Skin of body (tissue), 1 donor: ENCODE measurements at regions not wholly inside any gene's neighbourhood (a gene's known extent, or its start where the extent isn't known, plus 50 kb on each side); places are given as distances from the start of the nearest gene placed in this dataset.
"Not testable (repeated sequence)": the region's sequence is repeated elsewhere in the genome, so short reads cannot be mapped to it uniquely, and the experiment has no call there.

Experiments
- DNase-seq: peaks from one replicate; lab custom pipeline; 2025; lab: John Stamatoyannopoulos, UW

GRCh38 chr13:22874839-22875238 is 305.9 kb upstream of the SGCG start:
- DNase-seq: no peak

GRCh38 chr13:22877421-22877820 is 303.4 kb upstream of the SGCG start:
- DNase-seq: no peak

- DNase-seq: no peak
Measured at GRCh38 chr13:22880741-22881720, 299.7 kb upstream of the SGCG start.

GRCh38 chr13:22881721-22882608 is 298.8 kb upstream of the SGCG start:
- DNase-seq: not testable (repeated sequence)

GRCh38 chr13:22883262-22883840 is 297.4 kb upstream of the SGCG start:
- no peak for DNase-seq

GRCh38 chr13:22883956-22884355 is 296.8 kb upstream of the SGCG start:
- no peak for DNase-seq

- not testable (repeated sequence) for DNase-seq
Measured at GRCh38 chr13:22886061-22886460, 294.7 kb upstream of the SGCG start.

- not testable (repeated sequence) for DNase-seq
Measured at GRCh38 chr13:22889376-22889775, 291.4 kb upstream of the SGCG start.

GRCh38 chr13:22893204-22893603 is 287.6 kb upstream of the SGCG start:
- DNase-seq: no peak

GRCh38 chr13:22893777-22894176 is 287.0 kb upstream of the SGCG start:
- no peak for DNase-seq

- DNase-seq: no peak
Measured at GRCh38 chr13:22897571-22898314, 283.0 kb upstream of the SGCG start.

- not testable (repeated sequence) for DNase-seq
Measured at GRCh38 chr13:22900416-22900951, 280.3 kb upstream of the SGCG start.

- no peak for DNase-seq
Measured at GRCh38 chr13:22903301-22903700, 277.5 kb upstream of the SGCG start.

- DNase-seq: no peak
Measured at GRCh38 chr13:22903925-22904324, 276.9 kb upstream of the SGCG start.

GRCh38 chr13:22915442-22916082 is 265.2 kb upstream of the SGCG start:
- peak; percentile 18 for DNase-seq

- DNase-seq: not testable (repeated sequence)
Measured at GRCh38 chr13:22916276-22916675, 264.5 kb upstream of the SGCG start.

- DNase-seq: peak; percentile 9
Measured at GRCh38 chr13:22925881-22926747, 254.7 kb upstream of the SGCG start.

- no peak for DNase-seq
Measured at GRCh38 chr13:22926748-22927400, 253.9 kb upstream of the SGCG start.

GRCh38 chr13:22927845-22928244 is 252.9 kb upstream of the SGCG start:
- DNase-seq: not testable (repeated sequence)
